H7 (cell line): ENCODE measurements at regions not wholly inside any gene's neighbourhood (a gene's known extent, or its start where the extent isn't known, plus 50 kb on each side); places are given as distances from the start of the nearest gene placed in this dataset.

ENCODE experiments used
- DNase-seq: peaks from one replicate; pipeline ENCODE4 v3.0.0; 2012
- H3K27me3 ChIP-seq: 2 replicates; pipeline ENCODE4 v1.6.0; 2011; ENCODE audit warnings: mild to moderate bottlenecking, low read length; ENCODE audit not compliant: control insufficient read depth, insufficient read depth
- H3K36me3 ChIP-seq: replicated peaks from 2 replicates; pipeline ENCODE4 v1.5.1; 2011; ENCODE audit warnings: low read length; ENCODE audit not compliant: control insufficient read depth, insufficient read depth
- H3K4me3 ChIP-seq: 2 replicates; pipeline ENCODE4 v1.5.1; 2011; ENCODE audit warnings: low read depth, mild to moderate bottlenecking, control low read depth, low read length, moderate library complexity; ENCODE audit not compliant: insufficient read depth

- Histone ChIP-seq H3K36me3 (no peaks in the 10 kb centered on the region), H3K4me3 (no peak overlapping the region), H3K27me3 (no peaks in the 10 kb centered on the region)
- no peak for DNase-seq
These were observed 1115.8 kb upstream of the ATXN7L3B start for GRCh38 chr12:73421832-73422231.

GRCh38 chr12:73424484-73424883 is 1113.2 kb upstream of the ATXN7L3B start:
- no peaks in the 10 kb centered on the region for H3K36me3 ChIP-seq
- no peak for DNase-seq
- no peak overlapping the region for H3K4me3 ChIP-seq
- H3K27me3 ChIP-seq, result no peaks in the 10 kb centered on the region

GRCh38 chr12:73445658-73446324 is 1091.8 kb upstream of the ATXN7L3B start:
- no peaks in the 10 kb centered on the region for H3K36me3 ChIP-seq
- DNase-seq, result no peak
- no peaks in the 10 kb centered on the region for H3K27me3 ChIP-seq
- H3K4me3 ChIP-seq, result no peak overlapping the region

GRCh38 chr12:73452672-73453469 is 1084.8 kb upstream of the ATXN7L3B start:
- no peaks in the 10 kb centered on the region for H3K36me3 ChIP-seq
- peaks cover 28% of the 10 kb centered on the region for H3K27me3 ChIP-seq
- no peak for DNase-seq
- no peak overlapping the region for H3K4me3 ChIP-seq

- Histone ChIP-seq H3K36me3 (no peaks in the 10 kb centered on the region), H3K4me3 (no peak overlapping the region), H3K27me3 (peaks cover 55% of the 10 kb centered on the region)
- DNase-seq, result no peak
These were observed 1077.4 kb upstream of the ATXN7L3B start for GRCh38 chr12:73460212-73460611.

GRCh38 chr12:73465106-73465505 is 1072.5 kb upstream of the ATXN7L3B start:
- no peaks in the 10 kb centered on the region for H3K36me3 ChIP-seq
- H3K4me3 ChIP-seq, result no peak overlapping the region
- H3K27me3 ChIP-seq, result peaks cover 19% of the 10 kb centered on the region
- peak; percentile 1 for DNase-seq

GRCh38 chr12:73486256-73486655 is 1051.4 kb upstream of the ATXN7L3B start:
- Histone ChIP-seq H3K27me3 (no peaks in the 10 kb centered on the region), H3K4me3 (no peak overlapping the region), H3K36me3 (no peaks in the 10 kb centered on the region)
- no peak for DNase-seq

GRCh38 chr12:73506611-73507010 is 1031.0 kb upstream of the ATXN7L3B start:
- DNase-seq, result peak; percentile 4
- no peaks in the 10 kb centered on the region for H3K27me3 ChIP-seq
- no peak overlapping the region for H3K4me3 ChIP-seq
- no peaks in the 10 kb centered on the region; the same call in 1 of the 2 replicates for H3K36me3 ChIP-seq

GRCh38 chr12:73514672-73515071 is 1023.0 kb upstream of the ATXN7L3B start:
- DNase-seq, result peak; percentile 23
- no peaks in the 10 kb centered on the region for H3K36me3 ChIP-seq
- H3K4me3 ChIP-seq, result no peak overlapping the region
- H3K27me3 ChIP-seq, result no peaks in the 10 kb centered on the region

GRCh38 chr12:73517859-73518258 is 1019.8 kb upstream of the ATXN7L3B start:
- no peaks in the 10 kb centered on the region for H3K27me3 ChIP-seq
- H3K36me3 ChIP-seq, result no peaks in the 10 kb centered on the region
- no peak for DNase-seq
- no peak overlapping the region for H3K4me3 ChIP-seq

- no peak overlapping the region for H3K4me3 ChIP-seq
- no peaks in the 10 kb centered on the region for H3K36me3 ChIP-seq
- no peak for DNase-seq
- H3K27me3 ChIP-seq, result no peaks in the 10 kb centered on the region
These were observed 1008.4 kb upstream of the ATXN7L3B start for GRCh38 chr12:73529231-73529630.

GRCh38 chr12:73529954-73530353 is 1007.7 kb upstream of the ATXN7L3B start:
- no peaks in the 10 kb centered on the region for H3K27me3 ChIP-seq
- DNase-seq, result no peak
- H3K4me3 ChIP-seq, result no peak overlapping the region
- no peaks in the 10 kb centered on the region for H3K36me3 ChIP-seq

- H3K36me3 ChIP-seq, result no peaks in the 10 kb centered on the region
- no peaks in the 10 kb centered on the region for H3K27me3 ChIP-seq
- H3K4me3 ChIP-seq, result no peak overlapping the region
- DNase-seq, result no peak
These were observed 1005.9 kb upstream of the ATXN7L3B start for GRCh38 chr12:73531752-73532151.

- H3K4me3 ChIP-seq, result no peak overlapping the region
- no peaks in the 10 kb centered on the region for H3K36me3 ChIP-seq
- DNase-seq, result no peak
- no peaks in the 10 kb centered on the region for H3K27me3 ChIP-seq
These were observed 990.2 kb upstream of the ATXN7L3B start for GRCh38 chr12:73547421-73547820.

GRCh38 chr12:73585136-73585535 is 952.5 kb upstream of the ATXN7L3B start:
- no peak for DNase-seq
- Histone ChIP-seq H3K4me3 (no peak overlapping the region), H3K36me3 (no peaks in the 10 kb centered on the region), H3K27me3 (no peaks in the 10 kb centered on the region)
